ENCODE measurements at regions not wholly inside any gene's neighbourhood (a gene's known extent, or its start where the extent isn't known, plus 50 kb on each side); places are given as distances from the start of the nearest gene placed in this dataset.
"Not testable (repeated sequence)": the region's sequence is repeated elsewhere in the genome, so short reads cannot be mapped to it uniquely, and the experiment has no call there.

GRCh38 chr17:26936645-26937044, 357.3 kb upstream of the WSB1 start:
- not testable (repeated sequence) for DNase-seq

- DNase-seq = not testable (repeated sequence)
Measured at GRCh38 chr17:26937750-26938322, 356.1 kb upstream of the WSB1 start.

- not testable (repeated sequence) for DNase-seq
Measured at GRCh38 chr17:26939755-26940154, 354.2 kb upstream of the WSB1 start.

GRCh38 chr17:26940587-26940986, 353.3 kb upstream of the WSB1 start:
- DNase-seq = not testable (repeated sequence)

GRCh38 chr17:26962255-26963162, 331.4 kb upstream of the WSB1 start:
- no peak for DNase-seq

GRCh38 chr17:26963163-26963503, 330.8 kb upstream of the WSB1 start:
- no peak for DNase-seq

GRCh38 chr17:26965898-26966624, 327.9 kb upstream of the WSB1 start:
- DNase-seq = not testable (repeated sequence)

GRCh38 chr17:26966625-26967179, 327.2 kb upstream of the WSB1 start:
- not testable (repeated sequence) for DNase-seq

GRCh38 chr17:26981845-26982425, 312.0 kb upstream of the WSB1 start:
- DNase-seq = not testable (repeated sequence)

- DNase-seq = not testable (repeated sequence)
Measured at GRCh38 chr17:26982563-26982962, 311.4 kb upstream of the WSB1 start.

GRCh38 chr17:26987851-26988250, 306.1 kb upstream of the WSB1 start:
- not testable (repeated sequence) for DNase-seq

- DNase-seq = not testable (repeated sequence)
Measured at GRCh38 chr17:26994648-26995047, 299.3 kb upstream of the WSB1 start.

- not testable (repeated sequence) for DNase-seq
Measured at GRCh38 chr17:26996146-26996916, 297.6 kb upstream of the WSB1 start.

GRCh38 chr17:27007734-27008531, 286.0 kb upstream of the WSB1 start:
- DNase-seq = not testable (repeated sequence)

GRCh38 chr17:27009087-27009486, 284.8 kb upstream of the WSB1 start:
- no peak for DNase-seq

- DNase-seq = not testable (repeated sequence)
Measured at GRCh38 chr17:27010138-27010537, 283.8 kb upstream of the WSB1 start.

GRCh38 chr17:27030552-27030951, 263.4 kb upstream of the WSB1 start:
- DNase-seq = not testable (repeated sequence)

GRCh38 chr17:27038676-27039075, 255.2 kb upstream of the WSB1 start:
- DNase-seq = peak in 1 of 2 experiments; percentile 5

- DNase-seq = not testable (repeated sequence)
Measured at GRCh38 chr17:27045039-27045438, 248.9 kb upstream of the WSB1 start.

- DNase-seq = no peak
Measured at GRCh38 chr17:27049104-27049784, 244.7 kb upstream of the WSB1 start.
